ENCODE measurements at regions not wholly inside any gene's neighbourhood (a gene's known extent, or its start where the extent isn't known, plus 50 kb on each side); places are given as distances from the start of the nearest gene placed in this dataset.

GRCh38 chr6:169093770-169094551 is 159.7 kb downstream of the THBS2 start:
- TF ChIP-seq CTCF (IDR thresholded peaks at IDR 0.05) (no peak), EZH2 (IDR thresholded peaks at IDR 0.05; ENCODE audit: borderline replicate concordance, insufficient read depth, low read depth, low read length, poor library complexity, severe bottlenecking) (no peak)

All from B cell (primary cell).